Astrocyte (in vitro differentiated cells and primary cell): ENCODE measurements at regions not wholly inside any gene's neighbourhood (a gene's known extent, or its start where the extent isn't known, plus 50 kb on each side); places are given as distances from the start of the nearest gene placed in this dataset.

ENCODE experiments used
- DNase-seq: peaks from one replicate; pipeline ENCODE4 v3.0.0-alpha.2; 2010; ENCODE audit warnings: low read depth
- FAIRE-seq: peaks from 2 replicates; lab custom pipeline; 2011; peaks lifted over from hg19 to GRCh38; lab: Jason Lieb, UNC
- H2AFZ ChIP-seq: 2 replicates; pipeline ENCODE4 v1.6.0; 2012; ENCODE audit warnings: low read depth, low read length, inconsistent platforms
- H3K27ac ChIP-seq: 2 replicates; pipeline ENCODE4 v1.5.1; 2011; ENCODE audit warnings: low read depth, low read length, inconsistent platforms
- H3K27me3 ChIP-seq: 2 replicates; pipeline ENCODE4 v1.6.0; 2011; ENCODE audit warnings: low read length, inconsistent platforms; ENCODE audit not compliant: insufficient read depth
- H3K36me3 ChIP-seq: 2 replicates; pipeline ENCODE4 v1.5.1; 2011; ENCODE audit warnings: low read length, inconsistent platforms; ENCODE audit not compliant: insufficient read depth
- H3K4me1 ChIP-seq: 2 replicates; pipeline ENCODE4 v1.5.1; 2011; ENCODE audit warnings: low read length, inconsistent platforms; ENCODE audit not compliant: insufficient read depth
- H3K4me2 ChIP-seq: 2 replicates; pipeline ENCODE4 v1.6.0; 2012; ENCODE audit warnings: low read length, inconsistent platforms
- H3K4me3 ChIP-seq: 2 replicates; pipeline ENCODE4 v1.5.1; 2011; ENCODE audit warnings: low read depth, mild to moderate bottlenecking, low read length, inconsistent platforms; ENCODE audit not compliant: insufficient read depth
- H3K79me2 ChIP-seq: 2 replicates; pipeline ENCODE4 v1.6.0; 2012; ENCODE audit warnings: mild to moderate bottlenecking, low read length, inconsistent platforms; ENCODE audit not compliant: insufficient read depth
- H3K9ac ChIP-seq: 2 replicates; pipeline ENCODE4 v1.6.0; 2012; ENCODE audit warnings: mild to moderate bottlenecking, low read length, inconsistent platforms
- H3K9me3 ChIP-seq: 2 replicates; pipeline ENCODE4 v1.5.1; 2012; ENCODE audit warnings: low read depth, mild to moderate bottlenecking, low read length, inconsistent platforms; ENCODE audit not compliant: insufficient read depth
- H4K20me1 ChIP-seq: 2 replicates; pipeline ENCODE4 v1.6.0; 2012; ENCODE audit warnings: low read length, inconsistent platforms; ENCODE audit not compliant: insufficient read depth
- H3K27ac Mint-ChIP-seq: one replicate; pipeline ENCODE4 v1.8.0; 2021; ENCODE audit warnings: mild to moderate bottlenecking, mixed read lengths; ENCODE audit not compliant: unreplicated experiment
- H3K27me3 Mint-ChIP-seq: one replicate; pipeline ENCODE4 v1.8.0; 2021; ENCODE audit warnings: low read depth, mixed read lengths; ENCODE audit not compliant: unreplicated experiment
- H3K36me3 Mint-ChIP-seq: one replicate; pipeline ENCODE4 v1.8.0; 2021; ENCODE audit warnings: low read depth, mixed read lengths; ENCODE audit not compliant: unreplicated experiment
- H3K4me1 Mint-ChIP-seq: one replicate; pipeline ENCODE4 v1.8.0; 2021; ENCODE audit warnings: low read depth, mixed read lengths; ENCODE audit not compliant: unreplicated experiment
- H3K4me3 Mint-ChIP-seq: one replicate; pipeline ENCODE4 v1.8.0; 2021; ENCODE audit warnings: mild to moderate bottlenecking, moderate library complexity, mixed read lengths; ENCODE audit not compliant: unreplicated experiment
- H3K9me3 Mint-ChIP-seq: one replicate; pipeline ENCODE4 v1.8.0; 2021; ENCODE audit warnings: mild to moderate bottlenecking, mixed read lengths; ENCODE audit not compliant: unreplicated experiment
- EZH2 ChIP-seq: IDR thresholded peaks from 2 replicates; pipeline ENCODE4 v1.6.1; 2012; ENCODE audit warnings: mild to moderate bottlenecking, low read length, inconsistent platforms; ENCODE audit not compliant: insufficient read depth
- TF ChIP-seq, protein P1 (sequence below): IDR thresholded peaks from 2 replicates; pipeline ENCODE4 v1.5.1; 2011; ENCODE audit warnings: low read depth, mild to moderate bottlenecking, inconsistent platforms, low read length, moderate library complexity; ENCODE audit not compliant: insufficient read depth

- no peaks in the 10 kb centered on the region for H3K27me3 Mint-ChIP-seq
- Histone ChIP-seq H3K4me2 (no peak overlapping the region), H3K36me3 (no peaks in the 10 kb centered on the region), H3K4me3 (no peak overlapping the region), H2AFZ (no peak overlapping the region), H4K20me1 (no peaks in the 10 kb centered on the region), H3K27me3 (no peaks in the 10 kb centered on the region), H3K9ac (no peak overlapping the region), H3K27ac (no peak overlapping the region), H3K4me1 (no peaks in the 10 kb centered on the region), H3K79me2 (no peaks in the 10 kb centered on the region), H3K9me3 (no peaks in the 10 kb centered on the region)
- peaks cover 3% of the 10 kb centered on the region for H3K9me3 Mint-ChIP-seq
- H3K4me1 Mint-ChIP-seq: no peaks in the 10 kb centered on the region
- no peak for DNase-seq
- TF ChIP-seq EZH2: no peak
- TF ChIP-seq, protein P1, sequence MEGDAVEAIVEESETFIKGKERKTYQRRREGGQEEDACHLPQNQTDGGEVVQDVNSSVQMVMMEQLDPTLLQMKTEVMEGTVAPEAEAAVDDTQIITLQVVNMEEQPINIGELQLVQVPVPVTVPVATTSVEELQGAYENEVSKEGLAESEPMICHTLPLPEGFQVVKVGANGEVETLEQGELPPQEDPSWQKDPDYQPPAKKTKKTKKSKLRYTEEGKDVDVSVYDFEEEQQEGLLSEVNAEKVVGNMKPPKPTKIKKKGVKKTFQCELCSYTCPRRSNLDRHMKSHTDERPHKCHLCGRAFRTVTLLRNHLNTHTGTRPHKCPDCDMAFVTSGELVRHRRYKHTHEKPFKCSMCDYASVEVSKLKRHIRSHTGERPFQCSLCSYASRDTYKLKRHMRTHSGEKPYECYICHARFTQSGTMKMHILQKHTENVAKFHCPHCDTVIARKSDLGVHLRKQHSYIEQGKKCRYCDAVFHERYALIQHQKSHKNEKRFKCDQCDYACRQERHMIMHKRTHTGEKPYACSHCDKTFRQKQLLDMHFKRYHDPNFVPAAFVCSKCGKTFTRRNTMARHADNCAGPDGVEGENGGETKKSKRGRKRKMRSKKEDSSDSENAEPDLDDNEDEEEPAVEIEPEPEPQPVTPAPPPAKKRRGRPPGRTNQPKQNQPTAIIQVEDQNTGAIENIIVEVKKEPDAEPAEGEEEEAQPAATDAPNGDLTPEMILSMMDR: no peak
- FAIRE-seq: no peak
- no peaks in the 10 kb centered on the region for H3K36me3 Mint-ChIP-seq
- no peak overlapping the region for H3K27ac Mint-ChIP-seq
- no peak overlapping the region for H3K4me3 Mint-ChIP-seq
Measured at GRCh38 chr5:165881259-165881658, 2375.8 kb downstream of the MAT2B start.

DNA sequence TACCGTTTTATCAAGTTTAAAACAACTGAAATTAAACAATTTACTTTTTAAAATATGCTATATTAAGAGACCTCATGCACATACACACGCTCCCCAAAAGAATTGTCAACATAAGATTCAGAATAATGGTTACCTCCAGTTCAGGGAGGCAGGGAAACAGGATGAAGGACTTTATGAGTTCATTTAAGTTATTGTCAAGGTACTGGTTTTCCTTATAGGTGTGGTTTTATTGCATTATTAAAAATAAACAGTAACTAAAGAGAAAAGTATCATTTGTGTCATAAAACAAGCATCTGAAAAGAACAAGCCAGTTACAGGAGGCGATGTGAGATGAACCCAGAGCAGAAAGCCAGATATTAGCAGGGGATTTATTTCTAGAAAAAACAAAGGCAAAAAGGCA is 2376.7 kb downstream of the MAT2B start:
- Histone ChIP-seq H3K27ac (no peak overlapping the region), H3K4me2 (no peak overlapping the region), H4K20me1 (no peaks in the 10 kb centered on the region), H3K79me2 (no peaks in the 10 kb centered on the region), H3K36me3 (no peaks in the 10 kb centered on the region), H3K9ac (no peak overlapping the region), H2AFZ (no peak overlapping the region), H3K4me3 (no peak overlapping the region), H3K4me1 (no peaks in the 10 kb centered on the region), H3K9me3 (no peaks in the 10 kb centered on the region), H3K27me3 (no peaks in the 10 kb centered on the region)
- Mint-ChIP-seq H3K27me3 (no peaks in the 10 kb centered on the region), H3K36me3 (no peaks in the 10 kb centered on the region), H3K4me1 (no peaks in the 10 kb centered on the region), H3K4me3 (no peak overlapping the region), H3K9me3 (peaks cover 3% of the 10 kb centered on the region), H3K27ac (no peak overlapping the region)
- TF ChIP-seq, protein P1: no peak
- no peak for TF ChIP-seq EZH2
- FAIRE-seq: no peak
- no peak for DNase-seq

DNA sequence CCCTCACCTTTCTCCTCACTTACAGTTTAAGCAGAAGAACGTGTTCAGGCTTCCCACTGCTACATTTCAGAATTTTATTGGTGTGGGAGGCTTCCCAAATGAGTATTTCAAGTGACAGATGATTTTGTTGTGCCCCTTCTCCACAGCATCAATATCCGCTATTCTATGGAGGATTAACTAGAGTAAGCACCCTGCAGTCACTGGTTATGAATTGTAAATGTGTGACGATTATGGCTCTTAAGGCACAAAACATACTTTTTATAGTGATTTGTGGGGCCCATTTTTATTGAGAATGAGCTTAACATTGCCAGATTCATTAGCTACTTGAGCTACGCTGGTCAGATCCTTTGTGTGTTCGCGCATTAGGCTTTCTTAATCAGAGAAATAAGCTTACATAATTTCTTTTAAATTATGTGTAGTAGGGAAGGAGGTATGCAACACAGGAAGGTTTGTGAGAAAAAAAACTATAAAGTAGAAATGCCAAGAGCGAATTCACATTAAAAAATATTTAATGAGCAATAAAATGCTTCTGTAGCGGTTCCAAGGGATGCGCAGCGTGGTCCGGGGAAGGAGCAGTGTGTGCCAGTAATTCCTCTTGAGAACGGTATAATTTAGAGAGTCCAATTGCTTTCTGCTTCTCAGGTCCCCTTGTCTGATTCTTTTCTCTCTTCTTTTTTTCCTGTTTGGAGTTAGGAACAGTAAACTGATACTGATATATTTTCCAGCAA is 2380.4 kb downstream of the MAT2B start:
- H3K9ac ChIP-seq: no peak overlapping the region
- no peaks in the 10 kb centered on the region for H3K36me3 Mint-ChIP-seq
- no peak overlapping the region for H2AFZ ChIP-seq
- H3K4me3 Mint-ChIP-seq: no peak overlapping the region
- H3K9me3 ChIP-seq: no peaks in the 10 kb centered on the region
- H3K4me3 ChIP-seq: no peak overlapping the region
- H3K27me3 ChIP-seq: no peaks in the 10 kb centered on the region
- DNase-seq (no peak), FAIRE-seq (no peak)
- no peaks in the 10 kb centered on the region for H3K79me2 ChIP-seq
- H3K4me1 ChIP-seq: no peaks in the 10 kb centered on the region
- no peaks in the 10 kb centered on the region for H3K4me1 Mint-ChIP-seq
- no peaks in the 10 kb centered on the region for H4K20me1 ChIP-seq
- H3K36me3 ChIP-seq: no peaks in the 10 kb centered on the region
- no peak overlapping the region for H3K27ac ChIP-seq
- H3K9me3 Mint-ChIP-seq: peaks cover 3% of the 10 kb centered on the region
- no peak for TF ChIP-seq EZH2
- TF ChIP-seq, protein P1: no peak
- H3K4me2 ChIP-seq: no peak overlapping the region
- no peak overlapping the region for H3K27ac Mint-ChIP-seq
- H3K27me3 Mint-ChIP-seq: no peaks in the 10 kb centered on the region
